Activated CD8-positive, alpha-beta memory T cell treated with anti-CD3 and anti-CD28 coated beads, Interleukin-2, amount 50 U/mL, for 24 hours (primary cell): ENCODE measurements at regions not wholly inside any gene's neighbourhood (a gene's known extent, or its start where the extent isn't known, plus 50 kb on each side); places are given as distances from the start of the nearest gene placed in this dataset.

Experiments used
- DNase-seq: peaks from one replicate; pipeline ENCODE4 v3.0.0-alpha.2; 2020; ENCODE audit errors: extremely low read depth

DNA sequence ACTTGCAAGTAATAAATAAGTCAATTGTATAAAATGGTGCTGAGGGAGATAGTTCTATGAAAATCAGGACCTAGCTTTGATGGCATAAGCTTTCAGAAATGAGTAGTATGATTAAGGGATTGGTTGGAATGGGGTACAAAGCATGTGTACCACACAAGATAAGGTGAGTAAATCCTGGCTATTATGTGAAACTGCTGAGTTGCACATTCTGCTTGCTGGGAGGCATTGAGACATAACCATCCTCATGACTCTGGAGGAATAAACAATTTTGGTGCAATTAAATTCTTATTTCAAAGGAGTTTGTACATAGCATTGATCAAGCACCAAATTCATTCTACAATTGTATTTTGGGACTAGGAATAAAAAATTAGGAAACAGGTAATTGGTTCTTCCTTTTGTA, 755.2 kb upstream of the ACO1 start:
- DNase-seq = no peak

DNA sequence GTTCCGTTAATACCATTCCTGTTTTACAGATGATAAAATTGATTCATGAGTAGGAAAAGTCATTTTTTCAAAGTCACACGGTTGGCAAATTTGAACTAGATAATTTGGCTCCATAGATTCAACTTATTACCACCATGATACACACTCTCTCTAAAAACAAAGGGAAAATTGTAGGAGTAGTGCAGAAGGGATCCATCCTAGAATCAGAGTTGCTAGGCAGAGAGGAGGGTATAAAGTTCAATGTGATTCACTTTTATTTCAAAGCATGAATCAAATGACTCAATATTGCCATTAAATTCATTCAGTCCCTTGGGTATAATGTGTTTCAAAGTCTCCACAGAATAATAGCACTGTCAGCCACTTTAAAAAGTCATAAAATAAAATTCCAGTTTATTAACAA, 747.2 kb upstream of the ACO1 start:
- no peak for DNase-seq

DNA sequence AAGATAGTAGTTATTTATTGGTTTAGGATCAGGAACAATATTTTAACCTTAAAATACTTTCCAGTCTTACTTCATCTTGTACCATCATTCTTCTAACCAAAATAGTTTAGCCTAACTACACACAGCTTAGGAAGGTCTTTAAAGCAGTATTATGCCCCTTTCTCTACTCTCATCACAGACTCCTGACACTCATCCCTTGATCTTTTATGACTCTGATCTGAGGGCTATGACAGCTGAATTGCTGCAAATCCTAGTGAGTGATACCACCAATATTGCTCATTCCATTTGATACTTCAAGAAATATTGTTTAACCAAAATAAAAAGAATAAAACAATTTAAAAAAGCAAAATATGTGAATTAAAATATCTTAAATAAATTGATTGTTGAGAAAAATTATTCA, 746.6 kb upstream of the ACO1 start:
- no peak for DNase-seq

DNA sequence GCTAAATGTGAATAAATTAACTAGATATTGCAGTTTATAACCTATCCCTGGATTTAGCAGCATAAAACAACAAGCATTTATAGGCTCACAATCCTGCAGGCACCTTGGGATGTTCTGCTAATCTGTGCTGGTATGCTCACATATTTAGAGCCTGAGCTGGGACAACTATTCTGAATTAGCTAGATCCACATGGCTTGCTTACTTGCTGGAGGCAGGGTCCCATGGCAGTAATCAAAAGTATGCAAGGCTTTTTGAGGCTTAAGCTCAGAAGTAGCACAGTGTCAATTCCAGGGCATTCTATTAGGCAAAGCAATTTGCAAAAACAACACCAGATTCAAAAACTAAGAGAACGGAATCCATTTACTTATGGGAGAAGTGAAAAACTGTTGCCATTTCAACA, 745.0 kb upstream of the ACO1 start:
- DNase-seq = no peak

- no peak for DNase-seq
These were observed 715.1 kb upstream of the ACO1 start for GRCh38 chr9:31669311-31669710.

DNA sequence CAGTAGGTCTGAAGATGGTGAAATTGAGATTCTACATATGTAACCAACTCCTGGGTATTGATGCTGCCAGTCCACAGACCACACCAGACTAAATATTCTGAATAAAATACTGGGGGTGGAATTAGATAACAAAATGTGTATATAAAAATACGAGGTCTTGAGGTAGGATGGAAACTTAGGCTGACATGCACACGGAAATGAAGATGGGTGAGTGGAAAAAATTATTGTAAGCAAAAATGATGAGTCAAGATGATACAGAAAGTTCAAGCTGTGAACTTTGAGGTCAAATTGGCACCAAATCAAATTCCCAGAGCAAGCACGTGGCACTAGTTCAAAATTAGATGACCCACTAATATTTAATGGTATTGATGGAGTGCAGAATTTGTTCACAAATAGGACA, 713.4 kb upstream of the ACO1 start:
- no peak for DNase-seq

DNA sequence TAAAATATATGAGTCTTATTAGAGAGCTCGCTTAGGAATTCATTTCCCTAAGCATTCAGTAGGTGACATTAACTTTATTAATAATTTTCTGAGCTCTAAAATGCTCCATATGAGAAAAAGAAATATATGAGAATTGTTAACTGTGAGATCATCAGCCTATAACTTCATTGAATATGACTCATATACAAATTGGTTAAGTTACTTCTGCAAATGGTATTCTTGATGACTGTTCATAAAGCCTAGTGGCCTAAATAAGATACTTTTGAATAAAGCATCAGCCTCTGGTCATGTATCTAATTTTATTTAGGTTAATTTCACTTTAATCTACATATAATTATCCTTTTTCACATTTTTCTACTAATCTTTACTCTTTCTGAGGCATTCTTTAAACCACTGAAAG, 710.2 kb upstream of the ACO1 start:
- no peak for DNase-seq

DNA sequence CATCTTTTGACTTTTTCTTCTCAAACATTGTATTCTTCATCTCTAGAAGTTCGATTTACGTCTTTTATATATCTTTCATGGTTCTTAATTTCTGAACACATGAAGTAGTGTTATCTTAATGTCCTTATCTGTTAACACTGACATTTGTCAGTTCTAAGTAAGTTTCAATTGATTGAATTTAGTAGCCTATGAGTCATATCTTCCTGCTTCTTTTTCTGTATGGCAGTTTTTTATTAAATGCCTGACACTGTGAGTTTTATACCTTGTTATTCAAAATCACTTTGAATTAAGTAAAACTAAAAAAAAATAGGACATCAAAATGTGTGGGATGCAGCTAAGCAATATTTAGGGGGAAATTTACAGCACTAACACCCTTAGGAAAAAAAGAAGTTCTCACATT, 707.0 kb upstream of the ACO1 start:
- DNase-seq = no peak

- DNase-seq = no peak
These were observed 706.6 kb upstream of the ACO1 start for GRCh38 chr9:31677877-31678276.

DNA sequence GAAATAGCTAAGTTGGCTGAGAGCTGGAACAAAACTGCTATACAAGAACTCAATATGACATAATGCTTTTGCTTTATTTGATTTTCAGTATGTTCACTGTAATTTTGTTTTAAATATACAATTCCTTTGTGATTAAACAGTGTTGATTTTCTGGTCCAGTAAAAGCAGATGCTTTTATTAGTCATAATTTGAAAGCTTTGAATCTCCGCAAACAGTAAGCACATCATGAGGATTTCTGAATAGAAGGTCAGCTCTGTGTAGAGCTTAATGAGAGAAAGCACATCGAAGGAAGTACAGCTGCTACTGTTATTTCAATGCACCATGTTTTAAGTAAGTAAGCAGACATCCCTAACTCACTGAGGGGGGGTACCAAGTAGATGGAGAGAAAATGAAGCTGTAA, 701.3 kb upstream of the ACO1 start:
- DNase-seq = no peak

GRCh38 chr9:31697956-31698355, 686.5 kb upstream of the ACO1 start:
- DNase-seq = no peak

- DNase-seq = no peak
These were observed 684.6 kb upstream of the ACO1 start for GRCh38 chr9:31699836-31700235.

GRCh38 chr9:31700252-31701045, 684.0 kb upstream of the ACO1 start:
- DNase-seq = no peak

DNA sequence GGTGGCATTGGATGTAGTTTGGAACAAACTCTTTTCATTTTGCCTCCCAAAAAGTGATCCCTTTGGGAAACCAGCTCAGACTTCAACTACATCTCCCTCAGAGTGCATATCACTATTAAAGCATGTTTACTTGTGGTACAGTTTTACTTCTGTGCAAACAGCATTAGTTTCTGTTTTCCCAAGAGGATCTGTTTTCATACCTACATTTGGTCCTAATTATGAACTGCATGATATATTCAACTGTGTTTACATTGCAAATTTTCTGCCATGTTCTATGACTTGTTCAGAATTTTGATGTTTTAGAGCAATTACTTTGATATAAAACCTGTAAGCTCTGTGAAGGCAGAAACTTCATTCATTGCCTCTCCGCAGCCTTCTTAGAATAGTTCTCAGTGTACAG, 681.5 kb upstream of the ACO1 start:
- DNase-seq = no peak

- DNase-seq = no peak
These were observed 669.2 kb upstream of the ACO1 start for GRCh38 chr9:31715250-31715649.

DNA sequence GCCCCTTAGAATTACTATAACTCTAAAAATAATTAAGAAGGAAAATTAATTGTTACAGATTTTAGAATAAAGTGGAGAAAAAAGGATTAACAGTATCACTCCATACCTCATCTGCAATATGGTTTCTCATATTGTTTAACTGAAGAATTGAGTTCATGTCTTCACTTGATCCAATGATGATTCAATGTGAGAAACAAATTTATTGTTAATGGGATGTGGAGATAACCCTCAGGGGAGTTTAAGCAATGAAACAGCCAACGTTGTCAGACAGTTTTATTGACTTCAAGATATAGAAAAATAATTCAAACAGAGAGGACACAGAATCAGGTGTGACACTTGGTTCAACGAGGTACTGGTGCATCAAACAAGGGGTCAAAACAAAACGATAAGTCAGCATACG, 665.2 kb upstream of the ACO1 start:
- no peak for DNase-seq

DNA sequence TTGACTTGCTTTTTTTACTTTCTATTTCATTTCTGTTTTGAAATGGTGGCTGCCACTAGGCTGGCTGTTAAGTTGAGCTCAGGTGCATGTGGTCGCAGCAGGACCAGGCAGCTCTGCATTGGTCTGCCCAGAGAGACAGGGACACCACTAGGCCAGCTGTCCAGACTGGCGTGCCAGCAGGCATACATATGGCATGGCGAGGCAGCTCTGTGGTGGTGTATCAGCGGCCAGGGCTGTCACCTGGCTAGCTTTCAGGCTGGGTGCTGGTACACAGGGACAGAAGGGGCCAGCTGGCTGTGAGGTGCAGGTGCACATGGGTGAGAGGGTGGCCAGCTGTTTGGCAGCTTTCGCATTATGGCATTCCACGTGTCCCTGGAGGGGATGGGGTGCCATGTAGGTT, 654.0 kb upstream of the ACO1 start:
- DNase-seq = no peak

DNA sequence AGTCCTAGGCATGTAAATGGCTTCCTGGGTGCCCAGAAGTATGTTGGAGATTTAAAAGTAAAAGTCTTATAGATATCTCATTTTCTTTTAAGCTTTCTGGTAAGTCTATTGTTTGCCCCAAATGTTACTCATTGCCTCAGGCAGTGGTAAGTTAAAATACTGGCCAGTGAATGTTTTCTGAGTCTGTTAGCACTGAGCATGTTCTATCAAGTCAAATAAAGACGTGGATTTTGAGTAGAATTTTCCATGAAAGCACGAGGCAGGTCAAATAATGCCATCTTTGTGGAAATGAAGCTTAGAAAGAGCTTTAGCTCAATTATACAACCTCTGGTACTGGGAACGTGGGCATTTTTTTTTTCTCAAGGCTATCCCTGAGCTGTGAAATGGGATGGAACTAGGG, 651.3 kb upstream of the ACO1 start:
- DNase-seq = no peak

DNA sequence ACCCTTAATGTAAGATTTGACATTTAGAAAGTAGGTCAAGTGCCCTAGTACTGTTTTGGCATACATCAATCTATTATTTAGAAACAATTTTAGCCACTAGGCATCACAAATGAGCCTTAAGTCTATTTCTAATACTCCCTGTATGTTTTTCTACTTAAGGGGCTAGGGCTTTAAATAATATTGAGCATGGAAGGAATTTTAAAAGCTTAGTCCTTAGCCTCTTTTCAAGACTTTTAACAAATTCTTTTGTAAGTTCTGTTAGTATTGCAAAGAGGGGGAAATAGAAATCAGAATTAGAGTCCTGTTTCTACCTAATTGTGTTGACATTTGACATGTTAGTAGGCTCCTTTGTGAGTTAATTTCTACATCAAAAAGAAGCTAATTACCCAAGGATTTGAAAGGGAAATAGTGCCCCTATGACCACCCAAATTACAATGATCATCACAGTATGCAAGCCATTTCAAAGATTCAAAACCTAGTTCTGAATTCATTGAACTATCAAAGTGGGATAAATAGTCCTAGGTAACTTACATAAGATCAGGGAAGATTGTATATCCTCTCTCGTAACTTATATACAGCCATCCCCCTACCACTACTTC, 647.8 kb upstream of the ACO1 start:
- DNase-seq = no peak

- DNase-seq = no peak
These were observed 643.7 kb upstream of the ACO1 start for GRCh38 chr9:31740705-31741104.

- no peak for DNase-seq
These were observed 639.9 kb upstream of the ACO1 start for GRCh38 chr9:31744589-31744988.

- no peak for DNase-seq
These were observed 639.0 kb upstream of the ACO1 start for GRCh38 chr9:31745468-31745867.

- DNase-seq = no peak
These were observed 638.6 kb upstream of the ACO1 start for GRCh38 chr9:31745886-31746285.

- DNase-seq = no peak
These were observed 630.7 kb upstream of the ACO1 start for GRCh38 chr9:31753756-31754155.
